Bronchial epithelial cell (primary cell): ENCODE measurements at regions not wholly inside any gene's neighbourhood (a gene's known extent, or its start where the extent isn't known, plus 50 kb on each side); places are given as distances from the start of the nearest gene placed in this dataset.

ENCODE experiments used
- DNase-seq: peaks from one replicate; pipeline ENCODE4 v3.0.0-alpha.2; 2010; ENCODE audit warnings: low read depth
- FAIRE-seq: peaks from 2 replicates; lab custom pipeline; 2011; peaks lifted over from hg19 to GRCh38; lab: Jason Lieb, UNC
- H3K27me3 ChIP-seq: 2 replicates; pipeline ENCODE4 v1.5.1; 2011; ENCODE audit warnings: low read length; ENCODE audit not compliant: control insufficient read depth, insufficient read depth
- H3K36me3 ChIP-seq: 2 replicates; pipeline ENCODE4 v1.5.1; 2011; ENCODE audit warnings: low read length; ENCODE audit not compliant: control insufficient read depth, insufficient read depth
- H3K4me3 ChIP-seq: 2 replicates; pipeline ENCODE4 v1.5.1; 2011; ENCODE audit warnings: mild to moderate bottlenecking, low read depth, low read length, control low read depth
- CTCF ChIP-seq: IDR thresholded peaks from 2 replicates; pipeline ENCODE4 v1.5.1; 2011; ENCODE audit warnings: mild to moderate bottlenecking, moderate library complexity, low read length, control low read depth, inconsistent platforms; ENCODE audit not compliant: insufficient read depth, severe bottlenecking

GRCh38 chr4:188429965-188430364, 290.7 kb downstream of the TRIML1 start:
- TF ChIP-seq CTCF: no peak
- no peak for DNase-seq
- Histone ChIP-seq H3K36me3 (no peaks in the 10 kb centered on the region), H3K27me3 (no peaks in the 10 kb centered on the region), H3K4me3 (no peak overlapping the region)
- no peak for FAIRE-seq

GRCh38 chr4:188430384-188430783, 291.1 kb downstream of the TRIML1 start:
- Histone ChIP-seq H3K36me3 (no peaks in the 10 kb centered on the region), H3K27me3 (no peaks in the 10 kb centered on the region), H3K4me3 (no peak overlapping the region)
- FAIRE-seq (no peak), DNase-seq (no peak)
- no peak for TF ChIP-seq CTCF

- Histone ChIP-seq H3K27me3 (no peaks in the 10 kb centered on the region), H3K4me3 (no peak overlapping the region), H3K36me3 (no peaks in the 10 kb centered on the region)
- no peak for TF ChIP-seq CTCF
- peak; percentile 45 for DNase-seq
- peak; percentile 7 for FAIRE-seq
These were observed 293.1 kb downstream of the TRIML1 start for GRCh38 chr4:188432328-188432727.

GRCh38 chr4:188433741-188434315, 294.6 kb downstream of the TRIML1 start:
- Histone ChIP-seq H3K27me3 (no peaks in the 10 kb centered on the region), H3K4me3 (no peak overlapping the region), H3K36me3 (no peaks in the 10 kb centered on the region)
- peak; percentile 55 for FAIRE-seq
- no peak for TF ChIP-seq CTCF
- DNase-seq: no peak

- DNase-seq (no peak), FAIRE-seq (no peak)
- no peak overlapping the region for H3K4me3 ChIP-seq
- H3K27me3 ChIP-seq: no peaks in the 10 kb centered on the region
- TF ChIP-seq CTCF: no peak
- H3K36me3 ChIP-seq: no peaks in the 10 kb centered on the region
These were observed 295.4 kb downstream of the TRIML1 start for GRCh38 chr4:188434643-188435042.

GRCh38 chr4:188435381-188435780, 296.1 kb downstream of the TRIML1 start:
- no peaks in the 10 kb centered on the region for H3K36me3 ChIP-seq
- H3K27me3 ChIP-seq: no peaks in the 10 kb centered on the region
- H3K4me3 ChIP-seq: no peak overlapping the region
- no peak for DNase-seq
- TF ChIP-seq CTCF: no peak
- FAIRE-seq: no peak
